ENCODE measurements at regions not wholly inside any gene's neighbourhood (a gene's known extent, or its start where the extent isn't known, plus 50 kb on each side); places are given as distances from the start of the nearest gene placed in this dataset.

GRCh38 chr4:174406383-174406782 lies 115.9 kb downstream of the HPGD start:
- Mint-ChIP-seq H3K4me3 (no peak overlapping the region), H3K36me3 (peaks cover 2% of the 10 kb centered on the region), H3K4me1 (peaks cover 36% of the 10 kb centered on the region), H3K9me3 (peaks cover 11% of the 10 kb centered on the region), H3K27ac (no peak overlapping the region), H3K27me3 (ENCODE audit: low read depth) (no peaks in the 10 kb centered on the region)
- DNase-seq (ENCODE audit: low spot score in 2 of 2, unreplicated experiment in 2 of 2): no peak
- TF ChIP-seq, protein P1, sequence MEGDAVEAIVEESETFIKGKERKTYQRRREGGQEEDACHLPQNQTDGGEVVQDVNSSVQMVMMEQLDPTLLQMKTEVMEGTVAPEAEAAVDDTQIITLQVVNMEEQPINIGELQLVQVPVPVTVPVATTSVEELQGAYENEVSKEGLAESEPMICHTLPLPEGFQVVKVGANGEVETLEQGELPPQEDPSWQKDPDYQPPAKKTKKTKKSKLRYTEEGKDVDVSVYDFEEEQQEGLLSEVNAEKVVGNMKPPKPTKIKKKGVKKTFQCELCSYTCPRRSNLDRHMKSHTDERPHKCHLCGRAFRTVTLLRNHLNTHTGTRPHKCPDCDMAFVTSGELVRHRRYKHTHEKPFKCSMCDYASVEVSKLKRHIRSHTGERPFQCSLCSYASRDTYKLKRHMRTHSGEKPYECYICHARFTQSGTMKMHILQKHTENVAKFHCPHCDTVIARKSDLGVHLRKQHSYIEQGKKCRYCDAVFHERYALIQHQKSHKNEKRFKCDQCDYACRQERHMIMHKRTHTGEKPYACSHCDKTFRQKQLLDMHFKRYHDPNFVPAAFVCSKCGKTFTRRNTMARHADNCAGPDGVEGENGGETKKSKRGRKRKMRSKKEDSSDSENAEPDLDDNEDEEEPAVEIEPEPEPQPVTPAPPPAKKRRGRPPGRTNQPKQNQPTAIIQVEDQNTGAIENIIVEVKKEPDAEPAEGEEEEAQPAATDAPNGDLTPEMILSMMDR (IDR thresholded peaks at IDR 0.05; ENCODE audit: unreplicated experiment): no peak

GRCh38 chr4:174405923-174406322 lies 116.4 kb downstream of the HPGD start:
- TF ChIP-seq, protein P1 (IDR thresholded peaks at IDR 0.05; ENCODE audit: unreplicated experiment): no peak
- H3K4me1 Mint-ChIP-seq: peaks cover 40% of the 10 kb centered on the region

GRCh38 chr4:174404677-174405076 lies 117.6 kb downstream of the HPGD start:
- H3K27me3 Mint-ChIP-seq (ENCODE audit: low read depth): no peaks in the 10 kb centered on the region
- no peak overlapping the region for H3K4me3 Mint-ChIP-seq
- TF ChIP-seq, protein P1 (IDR thresholded peaks at IDR 0.05; ENCODE audit: unreplicated experiment): no peak
- peak overlapping the region; percentile 68 for H3K27ac Mint-ChIP-seq
- no peak for DNase-seq (ENCODE audit: low spot score in 2 of 2, unreplicated experiment in 2 of 2)
- peaks cover 46% of the 10 kb centered on the region for H3K4me1 Mint-ChIP-seq
- peaks cover 7% of the 10 kb centered on the region for H3K9me3 Mint-ChIP-seq
- peaks cover 2% of the 10 kb centered on the region for H3K36me3 Mint-ChIP-seq

More at GRCh38 chr4:174405923-174406322, 116.4 kb downstream of the HPGD start:
- H3K36me3 Mint-ChIP-seq: peaks cover 2% of the 10 kb centered on the region
- H3K27me3 Mint-ChIP-seq (ENCODE audit: low read depth): no peaks in the 10 kb centered on the region
- peaks cover 11% of the 10 kb centered on the region for H3K9me3 Mint-ChIP-seq
- DNase-seq (ENCODE audit: low spot score in 2 of 2, unreplicated experiment in 2 of 2): no peak
- no peak overlapping the region for H3K27ac Mint-ChIP-seq
- no peak overlapping the region for H3K4me3 Mint-ChIP-seq

DNA sequence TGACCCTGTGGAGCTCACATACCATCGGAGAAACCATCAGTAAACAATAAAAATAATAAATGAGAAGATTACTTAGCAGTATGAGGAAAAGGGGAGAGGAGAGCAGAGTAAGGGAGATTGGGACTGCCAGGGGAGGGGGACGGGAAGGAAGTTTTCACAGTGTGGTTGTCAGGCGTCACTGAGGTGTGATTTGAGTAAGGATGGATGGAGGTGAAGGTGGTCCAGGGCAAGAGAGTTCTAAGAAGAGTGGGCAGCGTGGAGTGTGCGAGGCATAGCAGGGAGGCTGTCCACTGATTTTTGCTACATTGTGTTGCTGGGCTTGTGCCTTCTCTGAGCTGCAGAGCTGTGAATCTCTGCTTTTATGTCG lies 119.1 kb downstream of the HPGD start:
- H3K27me3 Mint-ChIP-seq (ENCODE audit: low read depth): no peaks in the 10 kb centered on the region
- H3K36me3 Mint-ChIP-seq: no peaks in the 10 kb centered on the region
- TF ChIP-seq, protein P1 (IDR thresholded peaks at IDR 0.05; ENCODE audit: unreplicated experiment): no peak
- H3K27ac Mint-ChIP-seq: peak overlapping the region; percentile 84
- no peaks in the 10 kb centered on the region for H3K9me3 Mint-ChIP-seq
- no peak overlapping the region for H3K4me3 Mint-ChIP-seq
- peaks cover 46% of the 10 kb centered on the region for H3K4me1 Mint-ChIP-seq
- no peak for DNase-seq (ENCODE audit: low spot score in 2 of 2, unreplicated experiment in 2 of 2)

GRCh38 chr4:174402470-174403176 lies 118.9 kb downstream of the CEP44 start:
- no peak for DNase-seq (ENCODE audit: low spot score in 2 of 2, unreplicated experiment in 2 of 2)
- H3K4me1 Mint-ChIP-seq: peaks cover 46% of the 10 kb centered on the region
- no peaks in the 10 kb centered on the region for H3K27me3 Mint-ChIP-seq (ENCODE audit: low read depth)
- H3K9me3 Mint-ChIP-seq: no peaks in the 10 kb centered on the region
- TF ChIP-seq, protein P1 (IDR thresholded peaks at IDR 0.05; ENCODE audit: unreplicated experiment): no peak
- H3K36me3 Mint-ChIP-seq: no peaks in the 10 kb centered on the region
- H3K27ac Mint-ChIP-seq: peak overlapping the region; percentile 84
- no peak overlapping the region for H3K4me3 Mint-ChIP-seq

All from mesothelial cell of epicardium (in vitro differentiated cells).